Lung (tissue), 11 donors: ENCODE measurements at regions not wholly inside any gene's neighbourhood (a gene's known extent, or its start where the extent isn't known, plus 50 kb on each side); places are given as distances from the start of the nearest gene placed in this dataset.

Experiments used
- ATAC-seq: fragments of 200-7000 bp; cut with Tn5 transposase; one replicate; pipeline ENCODE4 v1.9.1; 2020; ENCODE audit warnings: moderate number of reproducible peaks; ENCODE audit not compliant: insufficient read depth, low FRiP score
- DNase-seq, 3 donors: peaks; one replicate each; pipeline ENCODE4 v3.0.0-alpha.2; 2013 to 2017
- H3K27ac ChIP-seq, 2 donors: one replicate each; pipeline ENCODE4 v1.5.1; 2013; ENCODE audit warnings: mild to moderate bottlenecking in 2 of 2, moderate library complexity in 2 of 2, control low read depth in 1 of 2, inconsistent platforms in 1 of 2, low read depth in 1 of 2, low read length in 1 of 2
- H3K27me3 ChIP-seq, 3 donors: one replicate each; pipeline ENCODE4 v1.5.1; 2013; ENCODE audit warnings: low read length in 2 of 3; ENCODE audit not compliant: control insufficient read depth in 3 of 3, insufficient read depth in 3 of 3
- H3K36me3 ChIP-seq, 4 donors: one replicate each; pipeline ENCODE4 v1.5.1; 2013; ENCODE audit warnings: low read length in 4 of 4, mild to moderate bottlenecking in 1 of 4, moderate library complexity in 1 of 4; ENCODE audit not compliant: control insufficient read depth in 4 of 4, insufficient read depth in 4 of 4
- H3K4me1 ChIP-seq, 5 donors: one replicate each; pipeline ENCODE4 v1.5.1; 2013; ENCODE audit warnings: low read length in 5 of 5, mild to moderate bottlenecking in 2 of 5, moderate library complexity in 1 of 5; ENCODE audit not compliant: control insufficient read depth in 5 of 5, insufficient read depth in 5 of 5
- H3K4me3 ChIP-seq: one replicate; pipeline ENCODE4 v1.5.1; 2013; ENCODE audit warnings: mild to moderate bottlenecking, control low read depth, moderate library complexity
- H3K9ac ChIP-seq, 2 donors: one replicate each; pipeline ENCODE4 v1.5.1; 2013; ENCODE audit warnings: low read length in 2 of 2, control low read depth in 1 of 2; ENCODE audit not compliant: insufficient read depth in 1 of 2
- H3K9me3 ChIP-seq, 4 donors: one replicate each; pipeline ENCODE4 v1.5.1; 2013; ENCODE audit warnings: low read length in 3 of 4, mild to moderate bottlenecking in 1 of 4, moderate library complexity in 1 of 4; ENCODE audit not compliant: control insufficient read depth in 4 of 4, insufficient read depth in 3 of 4
- WGBS, 2 donors: extraction: QIAGEN DNeasy Blood & Tissue Kit; methylation state at CpG; one replicate each; pipeline ENCODE4 v1.1.7; 2013; 5-methylcytosine and 5-hydroxymethylcytosine counted together
- TF ChIP-seq, protein P1 (sequence below): IDR thresholded peaks from 2 replicates; pipeline ENCODE4 v1.5.1; 2012; ENCODE audit warnings: mild to moderate bottlenecking; ENCODE audit errors: control extremely low read depth, extremely low read depth
- donor health status: control.
- donor health status: control.
- donor health status: Bipolar disorder and iron deficiency.
- donor health status: healthy.
- donor health status: DM: yes; HTN: yes; CAD: no.

- peaks cover 0 to 8% (median 0%) of the 10 kb centered on the region in 4 donors for H3K36me3 ChIP-seq
- H3K9ac ChIP-seq, result no peak overlapping the region
- H3K4me3 ChIP-seq, result no peak overlapping the region
- H3K27ac ChIP-seq, result no peak overlapping the region
- H3K27me3 ChIP-seq, result no peaks in the 10 kb centered on the region
- TF ChIP-seq, protein P1, sequence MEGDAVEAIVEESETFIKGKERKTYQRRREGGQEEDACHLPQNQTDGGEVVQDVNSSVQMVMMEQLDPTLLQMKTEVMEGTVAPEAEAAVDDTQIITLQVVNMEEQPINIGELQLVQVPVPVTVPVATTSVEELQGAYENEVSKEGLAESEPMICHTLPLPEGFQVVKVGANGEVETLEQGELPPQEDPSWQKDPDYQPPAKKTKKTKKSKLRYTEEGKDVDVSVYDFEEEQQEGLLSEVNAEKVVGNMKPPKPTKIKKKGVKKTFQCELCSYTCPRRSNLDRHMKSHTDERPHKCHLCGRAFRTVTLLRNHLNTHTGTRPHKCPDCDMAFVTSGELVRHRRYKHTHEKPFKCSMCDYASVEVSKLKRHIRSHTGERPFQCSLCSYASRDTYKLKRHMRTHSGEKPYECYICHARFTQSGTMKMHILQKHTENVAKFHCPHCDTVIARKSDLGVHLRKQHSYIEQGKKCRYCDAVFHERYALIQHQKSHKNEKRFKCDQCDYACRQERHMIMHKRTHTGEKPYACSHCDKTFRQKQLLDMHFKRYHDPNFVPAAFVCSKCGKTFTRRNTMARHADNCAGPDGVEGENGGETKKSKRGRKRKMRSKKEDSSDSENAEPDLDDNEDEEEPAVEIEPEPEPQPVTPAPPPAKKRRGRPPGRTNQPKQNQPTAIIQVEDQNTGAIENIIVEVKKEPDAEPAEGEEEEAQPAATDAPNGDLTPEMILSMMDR, result no peak
- DNase-seq, result no peak
- H3K4me1 ChIP-seq, result no peaks in the 10 kb centered on the region
- H3K9me3 ChIP-seq, result no peaks in the 10 kb centered on the region
- WGBS, 2 donors, result 93% methylated on average over 1 of the region's 1 CpG; no CpG with 5 or more reads in 1 of the 2 donors
- ATAC-seq, result no peak
These were observed 422.9 kb upstream of the AMELY start for GRCh38 chrY:7334449-7334848.

DNA sequence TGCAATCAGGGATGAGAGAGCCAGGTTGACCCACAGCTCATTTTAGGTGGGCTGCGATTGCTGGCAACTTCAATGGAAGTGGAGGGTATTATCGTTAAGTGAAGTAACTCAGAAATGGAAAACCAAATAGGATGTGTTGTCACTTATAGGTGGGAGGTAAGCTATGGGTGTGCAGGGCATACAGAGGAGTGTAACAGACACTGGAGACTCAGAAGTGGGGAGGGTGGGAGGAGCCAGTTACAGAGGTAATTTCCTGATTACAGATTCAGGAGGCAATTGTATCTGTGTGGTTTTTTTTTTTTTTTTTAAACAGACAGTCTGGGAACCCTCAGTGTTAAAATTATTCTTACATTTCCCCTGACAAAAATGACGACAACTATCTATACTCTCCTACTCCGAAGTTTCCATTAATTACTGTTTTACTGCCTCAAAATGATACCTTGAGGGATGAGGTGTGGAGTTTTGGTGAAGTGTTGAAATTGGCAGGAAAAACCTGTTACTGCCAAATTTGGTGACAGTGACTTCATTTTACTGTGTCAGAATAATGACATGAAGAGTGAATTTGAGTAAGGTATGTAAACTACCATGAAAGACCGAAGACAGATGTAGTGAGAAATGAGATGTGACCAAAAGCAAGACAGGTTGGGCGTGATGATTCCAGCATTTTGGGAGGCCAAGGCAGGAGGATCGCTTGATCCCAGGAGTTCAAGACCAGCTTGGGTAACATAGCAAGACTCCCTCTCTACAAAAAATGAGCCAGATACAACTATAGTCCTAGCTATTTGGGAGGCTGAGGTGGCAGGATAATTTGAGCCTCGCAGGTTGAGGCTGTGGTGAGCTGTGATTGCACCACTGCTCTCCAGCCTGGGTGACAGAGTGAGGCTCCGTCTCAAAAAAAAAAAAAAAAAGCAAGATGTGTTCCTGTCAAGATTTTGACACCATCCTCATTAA is 415.0 kb upstream of the AMELY start:
- Histone ChIP-seq H3K9ac (no peak overlapping the region), H3K27ac (no peak overlapping the region), H3K4me1 (no peaks in the 10 kb centered on the region), H3K9me3 (no peaks in the 10 kb centered on the region), H3K36me3 (no peaks in the 10 kb centered on the region), H3K27me3 (no peaks in the 10 kb centered on the region), H3K4me3 (no peak overlapping the region)
- no peak for DNase-seq
- no peak for ATAC-seq
- TF ChIP-seq, protein P1, result no peak
- 79% methylated on average over 8 of the region's 9 CpGs; no CpG with 5 or more reads in 1 of the 2 donors for WGBS, 2 donors

DNA sequence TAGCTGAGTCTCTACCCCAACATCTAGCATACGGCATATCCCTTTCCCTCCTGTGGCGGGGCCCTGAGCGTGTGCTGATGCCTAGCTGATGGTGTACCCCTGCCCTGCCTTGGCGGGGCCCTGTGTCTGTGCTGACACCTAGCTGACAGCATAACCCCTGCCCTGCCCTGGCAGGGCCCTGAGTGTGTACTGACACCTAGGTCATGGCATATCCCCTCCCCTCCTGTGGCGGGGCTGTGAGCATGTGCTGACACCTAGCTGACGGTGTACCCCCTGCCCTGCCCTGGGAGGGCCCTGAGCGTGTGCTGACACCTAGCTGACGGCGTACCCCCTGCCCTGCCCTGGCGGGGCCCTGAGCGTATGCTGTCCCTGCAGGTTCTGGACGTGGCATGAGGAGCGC is 414.0 kb upstream of the AMELY start:
- ATAC-seq (no peak), DNase-seq (no peak)
- no peaks in the 10 kb centered on the region for H3K9me3 ChIP-seq
- no peaks in the 10 kb centered on the region for H3K36me3 ChIP-seq
- TF ChIP-seq, protein P1, result no peak
- no peak overlapping the region for H3K27ac ChIP-seq
- H3K9ac ChIP-seq, result no peak overlapping the region
- H3K4me3 ChIP-seq, result no peak overlapping the region
- H3K27me3 ChIP-seq, result no peaks in the 10 kb centered on the region
- 99% methylated on average over 11 of the region's 13 CpGs; no CpG with 5 or more reads in 1 of the 2 donors for WGBS, 2 donors
- peaks cover 0 to 4% (median 0%) of the 10 kb centered on the region in 5 donors for H3K4me1 ChIP-seq
